HG02885 (cell line): ENCODE measurements at regions not wholly inside any gene's neighbourhood (a gene's known extent, or its start where the extent isn't known, plus 50 kb on each side); places are given as distances from the start of the nearest gene placed in this dataset.
A peak's percentile ranks its signal among the peaks of the same experiment; 100 is the strongest.

Experiments used
- ATAC-seq: cut with Tn5 transposase; IDR thresholded peaks from one replicate; pipeline ENCODE4 v1.9.1; 2021; ENCODE audit warnings: mild to moderate bottlenecking; ENCODE audit not compliant: unreplicated experiment, poor library complexity

- ATAC-seq = no peak
Observed at GRCh38 chr6:90436403-90436802, 139.8 kb upstream of the BACH2 start.

DNA sequence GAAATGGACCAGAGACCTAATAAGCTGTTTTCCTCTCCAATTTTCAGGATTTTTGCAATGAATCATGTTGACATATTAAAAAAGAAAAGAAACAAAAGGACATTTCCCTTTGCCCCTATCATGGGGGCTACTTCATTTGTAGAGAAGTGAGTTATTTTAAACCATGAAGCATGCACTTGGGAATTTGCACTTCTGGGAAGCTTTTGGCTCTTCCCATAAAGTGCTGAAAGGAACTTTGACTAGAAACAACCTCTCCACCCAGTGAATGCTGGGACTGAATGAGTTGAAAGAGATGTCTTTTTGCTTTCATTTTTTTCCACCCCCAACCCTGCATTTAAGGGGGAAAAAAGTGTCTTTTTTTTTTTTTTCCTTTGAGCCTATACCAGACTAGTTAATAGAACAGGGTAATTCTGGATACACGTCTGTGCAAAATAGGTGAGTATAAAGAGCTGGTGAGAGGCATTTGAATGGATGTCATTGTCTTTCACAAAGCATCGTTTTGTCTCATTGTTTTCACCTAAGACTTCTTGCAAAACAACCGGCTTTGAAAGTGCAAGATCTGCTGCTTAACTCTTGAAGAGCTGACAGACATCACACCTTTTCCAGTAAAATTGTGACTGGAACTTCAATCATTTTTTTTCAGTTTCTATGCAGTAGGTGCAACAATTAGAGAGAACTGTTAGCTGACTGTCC lies 138.7 kb upstream of the BACH2 start:
- no peak for ATAC-seq

DNA sequence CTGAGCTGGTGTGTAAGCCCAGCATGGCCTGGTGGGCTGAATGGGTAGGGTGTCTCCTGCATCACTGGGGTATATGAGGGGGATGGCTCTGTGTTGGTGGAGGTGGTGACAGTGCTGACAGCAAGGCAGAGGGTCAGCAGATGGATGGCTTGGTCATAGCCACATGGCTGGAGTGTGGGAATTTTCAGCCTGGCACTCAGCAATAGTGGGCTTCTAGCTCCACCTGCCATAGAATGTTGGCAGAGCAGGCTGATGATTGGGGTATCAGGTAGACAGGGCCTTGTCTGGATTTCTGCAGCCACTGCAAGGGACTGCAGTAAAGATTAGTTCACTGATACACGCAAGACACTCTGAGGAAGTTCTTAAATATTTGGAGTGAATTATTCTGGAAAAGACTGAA lies 137.5 kb upstream of the BACH2 start:
- ATAC-seq = no peak

GRCh38 chr6:90432937-90433336 lies 136.3 kb upstream of the BACH2 start:
- ATAC-seq = no peak

DNA sequence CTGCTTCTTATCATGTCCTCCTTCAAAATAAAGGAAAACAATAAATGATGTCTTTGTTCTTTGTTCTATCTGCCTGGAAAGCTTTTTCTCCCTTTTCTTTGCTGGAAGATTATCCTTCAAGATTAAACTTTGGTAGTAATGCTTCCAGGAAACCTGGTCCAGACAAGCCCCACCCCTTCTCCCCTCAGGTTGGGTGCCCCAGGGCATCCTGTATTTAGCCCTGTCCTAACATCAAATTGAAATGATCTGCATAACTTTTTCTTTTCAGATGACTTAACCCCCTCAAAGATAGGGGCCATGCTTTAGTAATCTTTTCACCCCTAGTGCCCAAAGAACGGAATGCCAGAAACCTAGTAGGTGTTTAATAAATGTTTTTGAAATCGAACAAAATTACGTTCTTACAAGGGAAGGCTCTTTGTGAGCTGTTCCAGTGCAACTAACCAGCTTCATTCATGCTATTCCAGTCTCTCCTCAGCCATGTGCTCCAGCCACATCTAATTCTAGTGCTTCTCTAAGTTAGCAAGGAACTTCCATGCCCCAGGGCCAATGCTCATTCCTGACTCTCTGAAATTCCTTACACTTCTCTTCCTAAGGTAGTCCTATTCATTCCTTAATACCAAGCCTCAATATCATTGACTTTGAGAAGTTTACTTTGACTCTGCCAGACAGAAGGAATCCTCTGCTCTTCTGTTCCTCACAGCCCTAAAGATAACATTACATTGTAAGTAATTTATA lies 135.6 kb upstream of the BACH2 start:
- ATAC-seq = no peak

GRCh38 chr6:90431576-90431975 lies 134.9 kb upstream of the BACH2 start:
- no peak for ATAC-seq

GRCh38 chr6:90429713-90430112 lies 133.1 kb upstream of the BACH2 start:
- ATAC-seq = no peak

GRCh38 chr6:90428514-90428913 lies 131.9 kb upstream of the BACH2 start:
- no peak for ATAC-seq

DNA sequence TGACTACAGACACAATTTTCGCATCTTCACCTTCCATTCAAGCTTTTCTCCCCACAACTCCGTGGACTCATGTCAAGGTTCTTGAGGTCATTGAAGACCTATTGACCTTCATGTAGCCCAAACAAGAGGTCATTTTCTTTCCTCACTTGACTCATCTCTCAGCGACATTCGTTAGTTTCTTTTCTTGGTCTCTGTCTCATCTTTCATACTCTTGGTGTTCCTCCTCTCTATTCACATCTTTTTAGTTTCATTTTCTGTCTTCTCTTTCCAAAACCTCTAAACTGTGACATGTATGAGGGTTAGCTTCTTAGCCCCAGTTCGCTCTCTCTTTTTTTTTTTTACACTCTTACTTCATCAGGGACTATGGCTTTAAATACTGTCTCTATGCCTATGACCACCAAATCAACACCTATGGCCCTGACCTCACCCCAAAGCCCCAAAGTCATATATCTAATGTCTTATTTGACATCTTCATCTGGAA lies 128.6 kb upstream of the BACH2 start:
- ATAC-seq = peak; percentile 97

DNA sequence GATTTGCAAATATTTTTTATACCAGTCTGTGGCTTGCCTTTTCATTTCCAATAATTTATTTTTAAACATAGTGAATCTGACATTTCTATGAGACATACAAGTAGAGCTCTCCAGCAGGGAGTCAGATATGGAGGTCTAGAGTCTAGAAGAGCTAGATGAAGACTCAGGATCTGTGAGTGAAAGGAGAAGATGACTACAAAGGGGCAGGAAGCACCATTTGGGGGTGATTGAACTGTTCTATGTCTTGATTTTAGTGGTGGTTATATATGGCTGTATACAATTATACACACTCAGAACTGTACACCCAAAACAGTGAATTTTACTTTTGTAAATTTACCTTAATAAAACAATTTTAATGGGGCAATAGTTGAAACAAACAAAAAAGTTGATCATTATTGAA lies 127.9 kb upstream of the BACH2 start:
- ATAC-seq = no peak

GRCh38 chr6:90421666-90422065 lies 125.0 kb upstream of the BACH2 start:
- ATAC-seq = no peak

- ATAC-seq = no peak
Observed at GRCh38 chr6:90420500-90420899, 123.9 kb upstream of the BACH2 start.

DNA sequence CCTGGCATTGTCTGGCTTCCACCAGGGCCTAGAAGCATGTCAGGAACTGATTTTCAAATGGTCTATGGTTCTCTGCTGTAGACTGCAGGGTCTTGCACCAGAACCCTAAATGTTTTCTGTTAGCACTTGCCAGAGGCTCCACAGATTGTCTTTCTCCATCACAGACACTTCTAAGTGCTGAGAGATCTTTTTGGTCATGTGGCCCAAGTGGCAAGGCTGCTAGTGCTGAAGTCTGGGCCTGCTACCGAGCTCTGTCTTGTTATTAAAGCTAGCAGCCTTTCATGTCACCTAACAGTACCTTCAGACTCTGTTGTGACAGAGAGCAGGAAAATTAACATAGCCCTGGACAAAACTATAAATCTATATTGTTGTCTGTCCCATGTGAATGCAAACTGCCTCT lies 120.7 kb upstream of the BACH2 start:
- no peak for ATAC-seq

DNA sequence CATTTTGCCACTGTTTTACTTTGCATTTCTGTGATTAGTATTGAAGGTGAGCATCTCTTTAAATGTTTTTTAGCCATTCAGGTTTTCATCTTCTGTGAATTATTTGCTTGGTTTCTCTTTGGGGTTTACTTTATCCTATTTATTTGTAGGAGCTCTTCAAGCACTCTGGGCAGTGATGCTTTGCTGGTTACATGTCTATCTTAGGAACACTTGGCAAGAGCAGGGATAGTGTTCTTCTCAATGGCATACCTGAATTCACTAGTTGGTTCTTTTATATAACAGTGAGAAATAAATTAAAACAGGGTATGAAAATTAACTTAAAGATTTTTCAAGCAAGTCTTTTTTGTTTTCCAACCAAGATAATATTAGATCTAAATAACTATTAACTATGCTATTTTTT lies 119.7 kb upstream of the BACH2 start:
- no peak for ATAC-seq

DNA sequence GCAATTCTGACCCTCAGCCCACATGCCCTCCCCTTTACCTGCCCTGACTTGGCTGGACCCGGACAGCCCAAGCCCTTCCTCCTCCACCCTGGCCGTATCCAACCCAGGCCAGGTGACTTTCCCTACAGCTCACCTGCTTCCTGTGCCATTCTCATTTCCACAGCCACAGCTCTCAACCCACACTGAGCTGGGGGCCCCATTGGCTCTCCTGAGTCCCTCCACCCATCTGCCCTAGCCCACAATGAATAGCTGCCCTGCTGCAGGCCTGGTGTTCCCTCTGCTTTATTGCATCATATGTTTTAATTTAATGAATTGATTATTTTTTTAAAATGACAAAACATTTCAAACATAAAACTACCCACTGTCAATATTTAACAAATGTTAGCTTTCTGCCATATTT lies 118.5 kb upstream of the BACH2 start:
- ATAC-seq = no peak

DNA sequence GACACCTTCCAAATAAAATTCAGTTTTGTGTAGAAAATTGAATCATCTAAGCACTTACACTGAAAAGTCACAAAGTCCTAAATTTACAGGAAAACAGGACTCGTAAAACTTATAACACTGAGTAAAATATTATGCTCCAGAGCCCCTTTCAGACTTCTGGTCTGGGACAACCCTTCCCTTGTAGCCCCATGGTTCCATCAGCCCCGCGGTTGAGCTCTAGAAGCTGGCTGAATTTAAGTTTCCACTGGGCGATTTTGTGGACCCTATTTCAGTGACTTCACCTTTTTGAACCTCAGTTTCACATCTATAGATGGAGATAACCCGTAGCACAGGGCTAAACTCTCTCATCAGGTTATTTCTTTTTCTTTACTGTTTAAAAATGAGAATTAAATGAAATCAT lies 117.7 kb upstream of the BACH2 start:
- no peak for ATAC-seq

GRCh38 chr6:90413867-90414266 lies 117.2 kb upstream of the BACH2 start:
- peak; percentile 34 for ATAC-seq

- no peak for ATAC-seq
Observed at GRCh38 chr6:90413396-90413795, 116.8 kb upstream of the BACH2 start.

- ATAC-seq = no peak
Observed at GRCh38 chr6:90412538-90413369, 116.1 kb upstream of the BACH2 start.

GRCh38 chr6:90411292-90411781 lies 114.7 kb upstream of the BACH2 start:
- ATAC-seq = peak; percentile 91

GRCh38 chr6:90409700-90410099 lies 113.1 kb upstream of the BACH2 start:
- ATAC-seq = no peak
